CD4-positive, alpha-beta T cell treated with Interferon alpha-2 for 1 hour (primary cell): ENCODE measurements at regions not wholly inside any gene's neighbourhood (a gene's known extent, or its start where the extent isn't known, plus 50 kb on each side); places are given as distances from the start of the nearest gene placed in this dataset.

Experiments used
- DNase-seq, 2 donors: peaks; one replicate each; pipeline ENCODE4 v3.0.0-alpha.2; 2020 to 2022

DNA sequence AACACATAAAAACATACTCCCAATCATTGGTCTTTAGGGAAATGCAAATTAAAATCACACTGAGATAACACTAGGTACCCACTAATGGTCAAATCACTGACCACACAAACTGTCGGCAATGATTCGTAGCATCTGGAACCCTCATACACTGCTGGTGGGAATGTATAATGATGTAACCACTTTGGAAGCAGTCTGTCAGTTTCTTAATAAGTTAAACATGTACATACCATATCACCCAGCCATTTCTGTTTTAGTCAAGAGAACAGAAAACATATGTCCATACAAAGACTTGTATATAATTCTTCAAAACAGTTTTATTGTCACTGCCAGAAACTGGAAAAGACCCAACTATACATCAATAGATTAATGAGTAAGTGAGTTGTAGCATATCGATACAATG, 63.3 kb upstream of the LRRC3B start:
- DNase-seq = no peak

DNA sequence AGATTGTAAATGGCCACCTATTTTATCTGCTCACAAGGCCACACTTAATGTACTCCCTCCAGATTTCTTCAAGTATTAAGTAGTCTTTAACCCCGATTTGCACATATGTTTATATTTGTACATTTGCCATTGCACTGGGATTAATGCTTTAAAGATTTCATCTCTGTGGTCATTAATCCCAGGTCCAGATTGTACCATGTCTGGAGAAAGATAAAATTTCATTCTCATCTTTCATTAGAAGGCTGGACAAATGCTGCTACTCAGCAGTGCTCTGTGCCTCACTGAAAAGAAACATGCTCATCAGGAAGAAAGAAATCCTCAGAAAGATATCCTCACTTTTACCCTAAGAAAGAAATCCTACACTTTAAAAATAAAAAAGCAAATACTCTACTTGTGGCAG, 62.5 kb upstream of the LRRC3B start:
- DNase-seq = no peak

DNA sequence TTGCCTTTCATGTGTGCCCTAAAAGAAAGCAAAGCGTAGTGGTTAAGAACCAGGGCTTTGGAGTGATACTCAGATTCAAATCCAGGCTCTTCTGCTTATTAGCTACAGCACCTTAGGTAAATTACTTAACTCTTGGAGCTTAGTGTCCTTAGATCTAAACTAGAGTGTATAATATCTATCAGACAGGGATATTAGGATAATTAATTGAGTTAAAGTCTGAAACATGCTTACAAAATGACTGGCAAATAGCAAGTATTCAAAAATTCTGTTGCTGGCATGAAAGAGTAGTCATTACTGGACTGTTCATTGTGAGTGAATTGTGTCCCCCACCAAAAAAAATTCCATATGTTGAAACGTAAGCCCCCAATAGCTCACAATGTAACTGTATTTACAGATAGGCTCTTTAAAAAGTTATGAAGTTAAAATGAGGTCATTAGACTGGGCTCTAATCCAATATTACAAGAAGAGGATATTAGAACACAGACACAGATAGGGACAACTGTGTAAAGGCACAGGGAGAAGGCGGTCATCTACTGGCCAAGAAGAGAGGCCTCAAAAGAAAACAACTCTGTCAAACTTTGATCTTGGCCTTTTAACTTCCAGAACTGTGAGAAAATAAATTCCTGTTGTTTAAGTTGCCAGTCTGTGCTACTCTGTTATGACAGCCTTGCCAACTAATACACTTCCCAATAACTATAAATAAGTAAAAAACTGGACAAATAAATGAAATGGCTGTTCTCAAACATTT, 60.4 kb upstream of the LRRC3B start:
- DNase-seq = no peak
